Mammary epithelial cell (primary cell): ENCODE measurements at regions not wholly inside any gene's neighbourhood (a gene's known extent, or its start where the extent isn't known, plus 50 kb on each side); places are given as distances from the start of the nearest gene placed in this dataset.

Source experiments
- CTCF ChIP-seq, 2 donors: IDR thresholded peaks in 1 of 2; conservative IDR thresholded peaks in 1 of 2; 2 replicates each; pipeline ENCODE4 v1.5.1; 2011 to 2012; ENCODE audit warnings: inconsistent platforms in 2 of 2, low read length in 2 of 2, mild to moderate bottlenecking in 2 of 2, control low read depth in 1 of 2, low read depth in 1 of 2; ENCODE audit not compliant: insufficient read depth in 1 of 2; ENCODE audit errors: extremely low read depth in 1 of 2
- EZH2 ChIP-seq: IDR thresholded peaks from 2 replicates; pipeline ENCODE4 v1.6.1; 2012; ENCODE audit warnings: low read length, inconsistent platforms, borderline replicate concordance

- TF ChIP-seq CTCF (conservative IDR thresholded peaks at IDR 0.05 in 1 of 2, IDR thresholded peaks at IDR 0.05 in 1 of 2; ENCODE audit: extremely low read depth in 1 of 2, insufficient read depth in 1 of 2, low read depth in 1 of 2, low read length in 2 of 2), result no peak
- no peak for TF ChIP-seq EZH2
Measured at GRCh38 chr2:60352491-60353405, 200.7 kb downstream of the BCL11A start.
